GM23248 (cell line): ENCODE measurements at regions not wholly inside any gene's neighbourhood (a gene's known extent, or its start where the extent isn't known, plus 50 kb on each side); places are given as distances from the start of the nearest gene placed in this dataset.

Experiments used
- DNase-seq: peaks from one replicate; pipeline ENCODE4 v3.0.0-alpha.2; 2015
- H2AFZ ChIP-seq: fragments of 200-600 bp; sonication (generic); 2 replicates; pipeline ENCODE4 v1.6.1; 2016; ENCODE audit warnings: antibody characterized with exemption
- H3F3A ChIP-seq: fragments of 200-600 bp; sonication (generic); 2 replicates; pipeline ENCODE4 v1.6.1; 2016; ENCODE audit warnings: mild to moderate bottlenecking, antibody characterized with exemption, mixed run types; ENCODE audit not compliant: insufficient read depth
- H3K27ac ChIP-seq: fragments of 200-600 bp; sonication (generic); 2 replicates; pipeline ENCODE4 v1.5.1; 2016; ENCODE audit warnings: mild to moderate bottlenecking
- H3K27me3 ChIP-seq: fragments of 200-600 bp; sonication (generic); replicated peaks from 2 replicates; pipeline ENCODE4 v1.6.1; 2016; ENCODE audit warnings: mild to moderate bottlenecking; ENCODE audit not compliant: insufficient read depth
- H3K36me3 ChIP-seq: fragments of 200-600 bp; sonication (generic); 2 replicates; pipeline ENCODE4 v1.6.1; 2016; ENCODE audit warnings: low read depth, mild to moderate bottlenecking
- H3K4me1 ChIP-seq: fragments of 200-600 bp; sonication (generic); 2 replicates; pipeline ENCODE4 v1.6.1; 2016; ENCODE audit warnings: mild to moderate bottlenecking; ENCODE audit not compliant: insufficient read depth
- H3K4me2 ChIP-seq: fragments of 200-600 bp; sonication (generic); one replicate; pipeline ENCODE4 v1.6.1; 2016; ENCODE audit warnings: mild to moderate bottlenecking; ENCODE audit not compliant: unreplicated experiment
- H3K4me3 ChIP-seq: fragments of 200-600 bp; sonication (generic); 2 replicates; pipeline ENCODE4 v1.5.1; 2016; ENCODE audit warnings: mild to moderate bottlenecking
- H3K79me2 ChIP-seq: fragments of 200-600 bp; sonication (generic); 2 replicates; pipeline ENCODE4 v1.6.1; 2016; ENCODE audit warnings: mild to moderate bottlenecking; ENCODE audit not compliant: insufficient read depth
- H3K9ac ChIP-seq: fragments of 200-600 bp; sonication (generic); 2 replicates; pipeline ENCODE4 v1.6.1; 2016; ENCODE audit warnings: mild to moderate bottlenecking
- H3K9me2 ChIP-seq: fragments of 200-600 bp; sonication (generic); 2 replicates; pipeline ENCODE4 v1.6.1; 2016; ENCODE audit warnings: mixed run types, mild to moderate bottlenecking, moderate library complexity; ENCODE audit not compliant: insufficient read depth
- H3K9me3 ChIP-seq: fragments of 200-600 bp; sonication (generic); one replicate; pipeline ENCODE4 v1.6.1; 2017; ENCODE audit warnings: low read depth
- H4K20me1 ChIP-seq: fragments of 200-600 bp; sonication (generic); 2 replicates; pipeline ENCODE4 v1.6.0; 2016; ENCODE audit not compliant: insufficient read depth
- EZH2 ChIP-seq: fragments of 200-600 bp; sonication (generic); IDR thresholded peaks from 2 replicates; pipeline ENCODE4 v1.6.1; 2018; ENCODE audit warnings: antibody characterized with exemption, mild to moderate bottlenecking; ENCODE audit not compliant: insufficient read depth, poor library complexity, severe bottlenecking
- EZH2phosphoT487 ChIP-seq: fragments of 200-600 bp; sonication (generic); IDR thresholded peaks from 2 replicates; pipeline ENCODE4 v1.6.1; 2018; ENCODE audit warnings: antibody characterized with exemption, moderate library complexity, mild to moderate bottlenecking, low read depth; ENCODE audit not compliant: insufficient read depth
- WGBS, 2 experiments: methylation state at CpG; one replicate each; pipeline ENCODE4 v1.1.6; 2015 to 2017; ENCODE audit warnings: low lambda C conversion rate in 2 of 2, low coverage in 1 of 2; ENCODE audit errors: missing lambda C conversion rate in 2 of 2; 5-methylcytosine and 5-hydroxymethylcytosine counted together
- in situ Hi-C: fragments of 300-500 bp; cut with MboI; formaldehyde crosslinking; loops from 2 replicates; pipeline ENCODE4 v1.15.0; 2020

DNA sequence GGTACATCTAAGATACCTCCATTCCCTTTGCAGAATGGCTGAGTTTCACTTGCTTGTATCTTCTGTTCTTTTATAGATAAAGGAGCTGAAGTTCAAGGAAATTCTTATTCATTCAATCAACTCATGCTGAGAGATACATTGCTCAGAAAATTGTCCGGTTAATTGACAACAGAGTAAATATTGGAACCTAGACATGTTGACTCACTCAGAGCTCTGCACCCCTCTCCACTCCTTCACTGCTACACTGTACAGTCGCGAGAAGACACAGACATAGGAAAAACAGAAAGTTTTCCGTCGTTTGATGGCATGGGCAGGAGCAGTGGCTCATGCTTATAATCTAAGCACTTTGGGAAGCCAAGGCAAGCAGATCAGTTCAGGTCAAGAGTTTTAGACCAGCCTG, 690.5 kb upstream of the SOX9 start:
- H3K27me3 ChIP-seq: no peaks in the 10 kb centered on the region
- no peaks in the 10 kb centered on the region for H3K36me3 ChIP-seq
- peaks cover 23% of the 10 kb centered on the region for H3K4me1 ChIP-seq
- no peak overlapping the region for H3K27ac ChIP-seq
- H4K20me1 ChIP-seq: no peaks in the 10 kb centered on the region
- H3K79me2 ChIP-seq: no peaks in the 10 kb centered on the region
- H3K4me2 ChIP-seq: no peak overlapping the region
- H3F3A ChIP-seq: peaks cover 18% of the 10 kb centered on the region; the same call in 1 of the 2 replicates
- 32% methylated on average over 5 of the region's 5 CpGs for WGBS, 2 experiments
- TF ChIP-seq EZH2 (no peak), EZH2phosphoT487 (no peak)
- no peak for DNase-seq
- in situ Hi-C loops: no loop called here
- H3K4me3 ChIP-seq: no peak overlapping the region
- no peaks in the 10 kb centered on the region for H3K9me3 ChIP-seq
- H3K9ac ChIP-seq: no peak overlapping the region
- H3K9me2 ChIP-seq: no peaks in the 10 kb centered on the region
- no peak overlapping the region for H2AFZ ChIP-seq

DNA sequence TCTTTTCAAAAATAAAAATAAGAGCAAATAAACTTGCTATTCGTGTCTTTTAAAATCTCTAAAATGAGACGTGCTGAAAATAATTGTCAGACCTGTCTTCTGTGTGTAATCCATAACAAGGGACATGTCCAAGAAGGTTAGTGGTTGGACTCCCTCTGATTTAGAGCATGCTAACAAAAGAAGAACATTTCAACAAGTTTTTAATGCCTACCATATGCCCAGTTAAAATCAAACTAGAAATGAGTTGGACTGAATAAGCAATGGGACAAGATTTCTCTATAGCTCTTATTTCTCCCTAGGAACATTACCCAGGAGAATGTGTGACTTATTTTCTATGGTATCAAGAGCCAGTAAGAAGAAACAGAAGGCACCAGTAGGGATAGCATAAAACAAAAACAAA, 689.7 kb upstream of the SOX9 start:
- peak overlapping the region; percentile 12; the same call in 1 of the 2 replicates for H2AFZ ChIP-seq

DNA sequence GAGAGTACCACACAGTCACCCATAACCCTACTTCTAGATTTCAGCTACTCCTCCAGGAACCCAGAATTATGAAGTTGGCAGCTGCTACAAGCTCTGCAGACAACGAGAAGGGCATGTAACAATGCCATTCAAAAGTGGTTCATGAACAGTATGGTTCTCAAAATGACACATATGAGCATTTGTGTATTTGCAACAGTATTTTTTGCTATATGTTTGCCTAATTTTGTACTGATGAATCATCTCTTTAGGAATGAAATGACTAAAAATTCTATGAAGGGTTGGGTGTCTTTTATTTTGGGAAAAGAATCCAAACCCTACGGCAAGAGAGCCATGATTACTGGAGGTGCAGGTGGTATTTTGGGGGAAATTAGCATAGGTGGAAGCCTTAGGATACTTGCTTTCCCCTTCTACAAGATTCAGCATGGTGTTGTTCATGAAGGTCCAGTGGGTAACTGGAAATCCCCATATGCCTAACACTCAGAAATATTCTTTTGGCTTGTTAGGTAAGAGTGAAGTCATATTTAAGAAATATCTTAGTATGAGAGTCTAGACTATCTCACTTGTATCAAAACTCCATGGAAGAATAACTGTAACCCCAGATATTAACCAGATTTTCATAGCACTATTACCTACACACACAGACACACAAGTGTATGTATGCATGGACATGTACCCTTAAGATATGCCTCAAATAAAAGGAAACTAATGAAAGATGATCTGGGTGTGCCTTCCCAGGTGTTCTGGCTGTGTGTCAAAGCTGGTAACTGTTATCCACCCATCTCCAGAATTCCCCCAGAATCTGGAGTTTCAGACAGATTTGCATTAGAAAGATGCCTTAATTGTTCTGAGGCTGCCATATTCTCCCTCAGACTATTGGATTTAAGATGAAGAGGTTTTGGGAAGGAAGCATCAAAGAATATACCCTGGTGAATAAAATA, 688.2 kb upstream of the SOX9 start:
- peak; percentile 50 for DNase-seq

More for the DNA sequence above, 689.7 kb upstream of the SOX9 start:
- TF ChIP-seq EZH2phosphoT487: no peak
- TF ChIP-seq EZH2: no peak
- Histone ChIP-seq H3F3A (peaks cover 18% of the 10 kb centered on the region; the same call in 1 of the 2 replicates), H3K9ac (no peak overlapping the region), H3K36me3 (no peaks in the 10 kb centered on the region), H3K9me2 (no peaks in the 10 kb centered on the region), H3K4me1 (peaks cover 23% of the 10 kb centered on the region), H3K9me3 (no peaks in the 10 kb centered on the region), H3K4me3 (no peak overlapping the region), H3K27ac (no peak overlapping the region), H3K4me2 (peak overlapping the region; percentile 5), H3K27me3 (no peaks in the 10 kb centered on the region), H3K79me2 (no peaks in the 10 kb centered on the region), H4K20me1 (no peaks in the 10 kb centered on the region)
- in situ Hi-C loops: no loop called here
- 16 to 18% methylated on average over 2 of the region's 2 CpGs for WGBS, 2 experiments
- DNase-seq: no peak

DNA sequence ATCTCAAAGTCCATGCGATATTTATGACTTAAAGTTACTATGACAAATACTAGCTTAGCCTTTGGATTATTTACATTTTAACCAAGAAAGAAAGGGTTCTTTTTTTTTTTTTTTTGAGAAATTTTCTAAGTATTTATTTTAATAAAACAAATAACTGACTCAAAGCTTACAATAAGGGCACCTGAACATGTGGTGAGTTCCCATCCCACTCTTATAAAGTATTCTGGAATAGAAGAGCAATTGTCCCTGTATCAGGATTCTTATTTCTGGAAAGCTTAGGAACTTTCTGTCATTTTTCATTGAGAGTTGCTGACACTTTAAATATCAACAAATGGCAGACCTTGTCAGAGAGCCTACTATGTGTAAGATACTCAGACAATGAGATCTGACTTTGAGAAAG, 686.1 kb upstream of the SOX9 start:
- in situ Hi-C loops: no loop called here
- H3F3A ChIP-seq: peaks cover 22% of the 10 kb centered on the region; the same call in 1 of the 2 replicates
- no peak overlapping the region for H3K4me2 ChIP-seq
- no peaks in the 10 kb centered on the region for H3K79me2 ChIP-seq
- H3K9ac ChIP-seq: no peak overlapping the region
- no peaks in the 10 kb centered on the region for H4K20me1 ChIP-seq
- H3K4me3 ChIP-seq: no peak overlapping the region
- no peak overlapping the region for H3K27ac ChIP-seq
- H3K36me3 ChIP-seq: no peaks in the 10 kb centered on the region
- WGBS, 2 experiments: 93 to 100% methylated on average over 1 of the region's 1 CpG
- no peak for DNase-seq
- no peaks in the 10 kb centered on the region for H3K9me2 ChIP-seq
- H3K9me3 ChIP-seq: no peaks in the 10 kb centered on the region
- H2AFZ ChIP-seq: no peak overlapping the region
- H3K4me1 ChIP-seq: peaks cover 39% of the 10 kb centered on the region
- H3K27me3 ChIP-seq: no peaks in the 10 kb centered on the region
- no peak for TF ChIP-seq EZH2phosphoT487
- no peak for TF ChIP-seq EZH2

More for the DNA sequence above, 688.2 kb upstream of the SOX9 start:
- Histone ChIP-seq H3K27ac (no peak overlapping the region; the same call in 1 of the 2 replicates), H3K9me3 (no peaks in the 10 kb centered on the region), H3K4me1 (peaks cover 23% of the 10 kb centered on the region), H3K36me3 (no peaks in the 10 kb centered on the region), H3K9ac (no peak overlapping the region), H3K79me2 (no peaks in the 10 kb centered on the region), H3K4me3 (no peak overlapping the region), H3F3A (peaks cover 18% of the 10 kb centered on the region; the same call in 1 of the 2 replicates), H3K9me2 (no peaks in the 10 kb centered on the region), H4K20me1 (no peaks in the 10 kb centered on the region), H3K27me3 (no peaks in the 10 kb centered on the region), H2AFZ (no peak overlapping the region), H3K4me2 (no peak overlapping the region)
- TF ChIP-seq EZH2phosphoT487: no peak
- no peak for TF ChIP-seq EZH2
- in situ Hi-C loops: no loop called here
- WGBS, 2 experiments: 30 to 43% methylated on average over 2 of the region's 2 CpGs
